Mesothelial cell of epicardium (in vitro differentiated cells): ENCODE measurements at regions not wholly inside any gene's neighbourhood (a gene's known extent, or its start where the extent isn't known, plus 50 kb on each side); places are given as distances from the start of the nearest gene placed in this dataset.

Experiments used
- DNase-seq, 2 experiments: peaks; one replicate each; pipeline ENCODE4 v3.0.0; 2021; ENCODE audit warnings: low spot score in 2 of 2; ENCODE audit not compliant: unreplicated experiment in 2 of 2
- H3K27ac Mint-ChIP-seq: 2 replicates; pipeline ENCODE4 v1.8.0; 2021; ENCODE audit warnings: mixed read lengths
- H3K27me3 Mint-ChIP-seq: 2 replicates; pipeline ENCODE4 v1.8.0; 2021; ENCODE audit warnings: low read depth, mixed read lengths
- H3K36me3 Mint-ChIP-seq: 2 replicates; pipeline ENCODE4 v1.8.0; 2021; ENCODE audit warnings: mixed read lengths
- H3K4me1 Mint-ChIP-seq: 2 replicates; pipeline ENCODE4 v1.8.0; 2021; ENCODE audit warnings: mixed read lengths
- H3K4me3 Mint-ChIP-seq: 2 replicates; pipeline ENCODE4 v1.8.0; 2021; ENCODE audit warnings: mild to moderate bottlenecking, moderate library complexity, mixed read lengths
- H3K9me3 Mint-ChIP-seq: 2 replicates; pipeline ENCODE4 v1.8.0; 2021; ENCODE audit warnings: mixed read lengths
- TF ChIP-seq, protein P1 (sequence below): fragments of 200-600 bp; sonication (generic); IDR thresholded peaks from one replicate; pipeline ENCODE4 v1.5.0; 2021; ENCODE audit warnings: antibody characterized with exemption; ENCODE audit not compliant: unreplicated experiment

DNA sequence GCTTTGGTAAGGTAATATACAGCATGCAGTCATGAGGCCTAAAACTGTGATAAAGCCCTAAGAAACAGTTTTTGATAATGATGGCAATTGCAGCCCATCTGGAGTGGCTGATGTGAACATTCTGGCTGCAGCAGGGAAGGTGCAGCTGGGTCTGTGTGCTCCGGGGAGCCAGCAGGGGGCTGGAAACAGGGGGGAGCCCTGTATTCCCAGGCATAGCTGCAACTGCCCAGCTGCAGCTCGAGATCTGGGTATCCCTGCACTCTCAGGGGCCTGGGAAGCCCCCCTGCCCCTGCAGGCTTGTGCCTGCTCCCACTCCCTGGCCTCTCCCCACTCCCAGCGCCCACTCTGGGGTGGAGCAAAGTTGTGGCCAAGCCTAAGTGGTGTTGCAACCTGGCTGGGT is 95.6 kb downstream of the RRAGB start:
- TF ChIP-seq, protein P1, sequence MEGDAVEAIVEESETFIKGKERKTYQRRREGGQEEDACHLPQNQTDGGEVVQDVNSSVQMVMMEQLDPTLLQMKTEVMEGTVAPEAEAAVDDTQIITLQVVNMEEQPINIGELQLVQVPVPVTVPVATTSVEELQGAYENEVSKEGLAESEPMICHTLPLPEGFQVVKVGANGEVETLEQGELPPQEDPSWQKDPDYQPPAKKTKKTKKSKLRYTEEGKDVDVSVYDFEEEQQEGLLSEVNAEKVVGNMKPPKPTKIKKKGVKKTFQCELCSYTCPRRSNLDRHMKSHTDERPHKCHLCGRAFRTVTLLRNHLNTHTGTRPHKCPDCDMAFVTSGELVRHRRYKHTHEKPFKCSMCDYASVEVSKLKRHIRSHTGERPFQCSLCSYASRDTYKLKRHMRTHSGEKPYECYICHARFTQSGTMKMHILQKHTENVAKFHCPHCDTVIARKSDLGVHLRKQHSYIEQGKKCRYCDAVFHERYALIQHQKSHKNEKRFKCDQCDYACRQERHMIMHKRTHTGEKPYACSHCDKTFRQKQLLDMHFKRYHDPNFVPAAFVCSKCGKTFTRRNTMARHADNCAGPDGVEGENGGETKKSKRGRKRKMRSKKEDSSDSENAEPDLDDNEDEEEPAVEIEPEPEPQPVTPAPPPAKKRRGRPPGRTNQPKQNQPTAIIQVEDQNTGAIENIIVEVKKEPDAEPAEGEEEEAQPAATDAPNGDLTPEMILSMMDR: no peak
- no peaks in the 10 kb centered on the region for H3K27me3 Mint-ChIP-seq
- peaks cover 49% of the 10 kb centered on the region for H3K9me3 Mint-ChIP-seq
- no peak overlapping the region for H3K4me3 Mint-ChIP-seq
- DNase-seq: no peak
- no peaks in the 10 kb centered on the region for H3K36me3 Mint-ChIP-seq
- no peak overlapping the region for H3K27ac Mint-ChIP-seq
- no peaks in the 10 kb centered on the region for H3K4me1 Mint-ChIP-seq

DNA sequence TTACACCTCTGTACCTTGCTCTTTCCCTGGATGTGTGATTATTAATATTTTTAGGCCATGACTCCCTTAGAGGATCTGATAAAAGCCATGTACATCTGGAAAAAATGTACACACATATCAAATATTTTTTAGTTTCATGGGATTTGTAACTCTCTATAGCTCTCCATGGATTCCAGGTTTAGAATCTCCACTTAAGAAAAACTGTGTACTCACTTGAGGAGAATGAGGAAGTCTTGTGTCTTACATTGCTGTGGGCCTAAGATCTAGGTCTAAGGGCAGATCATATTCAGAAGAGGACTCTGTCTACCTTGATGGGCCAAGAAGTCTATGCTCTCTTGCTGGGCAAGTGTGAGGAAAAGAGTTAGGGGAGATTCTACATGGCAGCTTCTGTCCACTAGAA is 98.0 kb downstream of the RRAGB start:
- TF ChIP-seq, protein P1: no peak
- Mint-ChIP-seq H3K4me1 (no peaks in the 10 kb centered on the region), H3K36me3 (no peaks in the 10 kb centered on the region), H3K9me3 (peaks cover 35% of the 10 kb centered on the region), H3K27me3 (no peaks in the 10 kb centered on the region), H3K27ac (no peak overlapping the region), H3K4me3 (no peak overlapping the region)
- DNase-seq: no peak

DNA sequence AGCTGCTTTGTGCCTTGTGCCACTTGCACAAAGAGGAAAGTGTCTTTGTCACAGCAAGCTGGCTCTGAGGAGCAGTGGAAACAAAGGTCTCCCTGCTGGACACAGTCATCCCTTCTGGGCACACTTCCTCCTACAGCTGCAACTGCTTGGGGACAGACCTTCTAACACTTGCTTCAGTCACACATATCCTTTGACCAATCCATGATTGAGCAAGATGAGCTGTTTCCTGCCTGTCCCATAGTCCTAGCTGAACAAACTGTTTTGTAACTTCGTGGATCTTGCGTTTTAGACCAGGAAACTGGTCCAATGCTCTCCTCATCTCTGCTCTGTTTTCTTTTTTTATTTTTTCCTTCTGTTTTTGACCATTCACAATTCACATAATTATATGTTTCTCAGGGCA is 98.5 kb downstream of the RRAGB start:
- Mint-ChIP-seq H3K27ac (no peak overlapping the region), H3K4me1 (no peaks in the 10 kb centered on the region), H3K4me3 (no peak overlapping the region), H3K36me3 (no peaks in the 10 kb centered on the region), H3K9me3 (peaks cover 33% of the 10 kb centered on the region), H3K27me3 (no peaks in the 10 kb centered on the region)
- TF ChIP-seq, protein P1: no peak
- DNase-seq: no peak

DNA sequence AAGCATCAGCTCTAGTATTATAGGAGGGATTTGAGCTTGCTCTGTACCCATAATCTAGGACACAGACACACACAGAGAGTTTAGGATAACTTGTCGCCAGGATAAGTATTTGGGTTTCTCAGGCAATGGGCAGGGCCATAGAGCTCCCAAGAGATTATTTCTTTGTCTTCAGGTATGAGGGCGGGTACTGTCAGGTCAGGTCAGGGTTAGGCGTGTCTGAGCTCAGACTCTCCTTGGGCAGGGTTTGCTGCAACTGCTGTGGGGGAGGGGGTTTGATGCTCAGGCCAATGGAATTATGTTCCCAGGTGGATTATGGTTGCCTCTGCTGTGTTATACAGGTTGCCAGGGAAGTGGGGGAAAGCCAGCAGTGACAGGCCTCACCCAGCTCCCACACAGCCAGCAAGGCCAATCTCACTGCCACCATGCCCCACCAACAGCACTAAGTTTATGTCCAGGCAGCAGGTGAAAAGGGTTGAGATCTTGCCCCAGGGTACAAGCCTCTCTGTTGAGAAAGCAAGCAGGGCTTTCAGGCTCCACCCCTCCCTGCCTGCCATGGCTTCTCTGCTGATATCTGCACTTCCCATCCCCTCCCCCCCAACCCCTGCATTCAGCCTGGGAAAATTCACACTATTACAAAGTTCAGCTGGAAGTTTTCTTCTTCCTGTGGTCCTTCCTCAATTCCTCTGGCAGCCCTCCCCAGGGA is 101.3 kb downstream of the RRAGB start:
- DNase-seq: no peak
- H3K9me3 Mint-ChIP-seq: peaks cover 50% of the 10 kb centered on the region

DNA sequence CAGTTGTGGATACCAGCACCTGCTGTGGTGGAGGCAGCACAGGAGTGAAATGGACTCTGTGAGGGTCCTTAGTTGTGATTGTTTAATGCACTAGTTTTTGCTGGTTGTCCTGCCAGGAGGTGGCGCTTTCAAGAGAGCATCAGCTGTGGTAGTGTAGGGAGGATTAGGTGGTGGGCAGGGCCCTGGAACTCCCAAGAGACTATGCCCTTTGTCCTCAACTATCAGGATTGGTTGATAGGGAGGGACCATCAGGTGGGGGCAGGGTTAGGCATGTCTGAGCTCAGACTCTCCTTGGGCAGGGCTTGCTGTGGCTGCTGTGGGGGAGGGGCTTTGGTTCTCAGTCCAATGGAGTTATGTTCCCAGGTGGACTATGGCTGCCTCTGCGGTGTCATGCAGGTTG is 121.9 kb downstream of the RRAGB start:
- peaks cover 48% of the 10 kb centered on the region for H3K9me3 Mint-ChIP-seq
- no peaks in the 10 kb centered on the region for H3K36me3 Mint-ChIP-seq
- TF ChIP-seq, protein P1: no peak
- no peak overlapping the region for H3K27ac Mint-ChIP-seq
- H3K27me3 Mint-ChIP-seq: no peaks in the 10 kb centered on the region
- DNase-seq: no peak
- H3K4me3 Mint-ChIP-seq: no peak overlapping the region
- H3K4me1 Mint-ChIP-seq: no peaks in the 10 kb centered on the region

More for the DNA sequence above, 101.3 kb downstream of the RRAGB start:
- H3K4me1 Mint-ChIP-seq: no peaks in the 10 kb centered on the region
- no peaks in the 10 kb centered on the region for H3K27me3 Mint-ChIP-seq
- TF ChIP-seq, protein P1: no peak
- no peak overlapping the region for H3K27ac Mint-ChIP-seq
- no peak overlapping the region for H3K4me3 Mint-ChIP-seq
- H3K36me3 Mint-ChIP-seq: no peaks in the 10 kb centered on the region
